ENCODE measurements at regions not wholly inside any gene's neighbourhood (a gene's known extent, or its start where the extent isn't known, plus 50 kb on each side); places are given as distances from the start of the nearest gene placed in this dataset.

- H3K9ac ChIP-seq (replicated peaks; ENCODE audit: extremely low read depth, insufficient read depth, low read length), result no peak overlapping the region
- intact Hi-C loops (cut with micrococcal nuclease), result loop anchor here (1.0 to 2.0 kb wide), 4 partner anchors 15 to 273 kb away; partner anchors contain the start of gene KLF13
- peak; percentile 34 for DNase-seq (ENCODE audit: low read depth, low spot score)
These were observed 111.0 kb upstream of the KLF13 start for GRCh38 chr15:31215490-31216214.

More at GRCh38 chr15:31215490-31216214, 111.0 kb upstream of the KLF13 start:
- Histone ChIP-seq H3K27me3 (ENCODE audit: control insufficient read depth in 2 of 2, insufficient read depth in 2 of 2, low read length in 2 of 2) (peaks cover 7 to 8% of the 10 kb centered on the region in 2 experiments), H3K4me2 (ENCODE audit: insufficient read depth, low read length) (peak overlapping the region; percentile 47), H3K79me2 (ENCODE audit: control insufficient read depth, insufficient read depth, low read length) (no peaks in the 10 kb centered on the region), H3K27ac (ENCODE audit: insufficient read depth, low read depth, low read length) (no peak overlapping the region), H3K36me3 (ENCODE audit: control insufficient read depth in 2 of 2, extremely low read depth in 1 of 2, insufficient read depth in 2 of 2, low read length in 2 of 2) (no peaks in the 10 kb centered on the region), H3K9me1 (replicated peaks; ENCODE audit: control insufficient read depth, extremely low read depth, insufficient read depth, low read length) (no peaks in the 10 kb centered on the region), H3K9me3 (replicated peaks; ENCODE audit: control insufficient read depth, insufficient read depth, low read length) (no peaks in the 10 kb centered on the region), H3K4me1 (ENCODE audit: control insufficient read depth, extremely low read depth, insufficient read depth, low read length) (no peaks in the 10 kb centered on the region), H4K20me1 (replicated peaks; ENCODE audit: control insufficient read depth, extremely low read depth, insufficient read depth, low read length) (no peaks in the 10 kb centered on the region), H2AFZ (ENCODE audit: low read depth, low read length) (peak overlapping the region; percentile 86), H3K4me3 (replicated peaks in 1 of 3; ENCODE audit: insufficient read depth in 1 of 3, low read depth in 1 of 3, low read length in 3 of 3) (peak overlapping the region; percentile 30 to 45 (median 33))
- FAIRE-seq, result peak; percentile 59
- CTCF ChIA-PET, result interaction anchor here (0.9 to 5.3 kb wide), 12 partner anchors 8 to 288 kb away, joined by 3 to 91 read pairs (median 6); partner anchors contain the start of gene KLF13
- BruUV-seq (replicated peaks), result no TSS peak
- dilution Hi-C loops (cut with MboI; ENCODE audit: extremely low pct_ligation_motif_present, low sequenced_read_pairs), result loop anchor here (25.0 kb wide), 2 partner anchors 97 to 272 kb away; no protein-coding TSS in a partner anchor
- TF ChIP-seq CTCF (IDR thresholded peaks at IDR 0.05; ENCODE audit: extremely low read depth in 1 of 2, insufficient read depth in 1 of 2, low read depth in 1 of 2, low read length in 2 of 2) (peak; percentile 73 to 90), POLR2AphosphoS5 (IDR thresholded peaks at IDR 0.05; ENCODE audit: insufficient read depth, low read depth, low read length) (no peak)
- POLR2A ChIA-PET, result no interaction called here
